ENCODE measurements at regions not wholly inside any gene's neighbourhood (a gene's known extent, or its start where the extent isn't known, plus 50 kb on each side); places are given as distances from the start of the nearest gene placed in this dataset.
A peak's percentile ranks its signal among the peaks of the same experiment; 100 is the strongest.

DNA sequence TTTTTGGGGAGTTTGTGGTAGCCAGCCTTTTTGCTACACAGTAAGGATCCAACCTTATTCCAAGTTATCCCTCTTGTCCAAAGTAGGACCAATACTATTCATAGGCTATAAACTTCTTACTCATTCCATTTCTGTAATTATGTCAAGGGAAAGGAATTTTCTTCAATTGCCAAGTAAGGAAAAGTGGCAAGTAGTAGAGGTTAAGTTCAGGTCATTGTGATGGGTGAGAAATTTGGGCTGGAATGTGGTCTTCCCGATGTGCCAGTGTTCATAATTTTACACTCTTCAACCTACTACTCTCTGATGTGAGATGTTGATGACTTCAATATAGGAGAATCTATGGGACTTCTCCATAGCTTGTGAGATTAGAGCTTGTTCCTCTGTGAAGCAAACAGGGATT is 648.8 kb downstream of the METTL15 start:
- TF ChIP-seq NFIC (IDR thresholded peaks at IDR 0.05) = peak; percentile 26; the same call in 1 of the 2 replicates
- TF ChIP-seq EP300 (IDR thresholded peaks at IDR 0.05; ENCODE audit: borderline replicate concordance) = peak; percentile 65; the same call in 1 of the 2 replicates
- TF ChIP-seq CREB1 (IDR thresholded peaks at IDR 0.05; ENCODE audit: low read depth) = no peak
- TF ChIP-seq, protein P1, sequence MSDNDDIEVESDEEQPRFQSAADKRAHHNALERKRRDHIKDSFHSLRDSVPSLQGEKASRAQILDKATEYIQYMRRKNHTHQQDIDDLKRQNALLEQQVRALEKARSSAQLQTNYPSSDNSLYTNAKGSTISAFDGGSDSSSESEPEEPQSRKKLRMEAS (IDR thresholded peaks at IDR 0.05) = no peak
- TF ChIP-seq YY1 (IDR thresholded peaks at IDR 0.05; ENCODE audit: low read depth) = no peak
- TF ChIP-seq TAF1 (IDR thresholded peaks at IDR 0.05; ENCODE audit: low read depth) = no peak

Measured in Ishikawa (cell line).